Activated CD4-positive, alpha-beta memory T cell treated with anti-CD3 and anti-CD28 coated beads for 36 hours (primary cell): ENCODE measurements at regions not wholly inside any gene's neighbourhood (a gene's known extent, or its start where the extent isn't known, plus 50 kb on each side); places are given as distances from the start of the nearest gene placed in this dataset.

Experiments used
- CTCF ChIA-PET: fragments of 350-600 bp; sonication (Branson Sonifier 250); formaldehyde crosslinking; loops from one replicate; lab custom pipeline; 2021; ENCODE audit warnings: antibody characterized with exemption, inconsistent platforms; lab: Charles Lee
- POLR2A ChIA-PET: fragments of 350-600 bp; sonication (Branson Sonifier 250); formaldehyde crosslinking; loops from one replicate; lab custom pipeline; 2021; ENCODE audit warnings: antibody characterized with exemption; lab: Charles Lee
- DNase-seq: peaks from one replicate; pipeline ENCODE4 v3.0.0-alpha.2; 2020
- H3K27ac Mint-ChIP-seq: one replicate; pipeline ENCODE4 v1.8.0; 2021; ENCODE audit warnings: mixed read lengths
- H3K27me3 Mint-ChIP-seq: one replicate; pipeline ENCODE4 v1.8.0; 2021; ENCODE audit warnings: mixed read lengths
- H3K36me3 Mint-ChIP-seq: one replicate; pipeline ENCODE4 v1.8.0; 2021; ENCODE audit warnings: mixed read lengths
- H3K4me1 Mint-ChIP-seq: one replicate; pipeline ENCODE4 v1.8.0; 2021; ENCODE audit warnings: low read depth, mixed read lengths
- H3K4me3 Mint-ChIP-seq: one replicate; pipeline ENCODE4 v1.8.0; 2021; ENCODE audit warnings: mild to moderate bottlenecking, mixed read lengths
- H3K9me3 Mint-ChIP-seq: one replicate; pipeline ENCODE4 v1.8.0; 2021; ENCODE audit warnings: mixed read lengths
- intact Hi-C: fragments of 100-400 bp; cut with micrococcal nuclease; formaldehyde crosslinking; loops from one replicate; pipeline ENCODE4 v1.15.1; 2023

DNA sequence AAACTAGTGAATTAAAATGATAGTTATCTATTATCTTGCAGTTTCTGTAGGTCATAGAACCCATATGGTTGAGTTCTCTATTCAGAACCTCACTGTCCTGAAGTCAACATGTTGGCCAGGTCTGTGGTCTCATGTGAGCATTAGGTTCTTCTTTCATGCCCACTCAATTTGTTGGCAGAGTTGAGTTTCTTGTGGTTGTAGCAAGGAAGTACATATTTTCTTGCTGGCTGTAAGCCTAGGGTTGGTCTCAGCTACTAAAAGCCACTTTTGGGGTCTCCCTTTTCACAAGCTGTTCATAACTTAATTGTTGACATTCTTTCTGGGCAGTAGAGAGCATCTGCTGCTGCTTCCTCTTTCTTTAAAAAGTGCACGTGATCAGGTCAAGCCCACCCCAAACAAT is 1165.1 kb upstream of the NCAM2 start:
- POLR2A ChIA-PET = no interaction called here
- intact Hi-C loops = no loop called here
- CTCF ChIA-PET = no interaction called here
- H3K9me3 Mint-ChIP-seq = peaks cover 14% of the 10 kb centered on the region
- H3K4me3 Mint-ChIP-seq = no peak overlapping the region
- H3K27me3 Mint-ChIP-seq = no peaks in the 10 kb centered on the region
- no peaks in the 10 kb centered on the region for H3K4me1 Mint-ChIP-seq
- no peak for DNase-seq
- no peaks in the 10 kb centered on the region for H3K36me3 Mint-ChIP-seq
- no peak overlapping the region for H3K27ac Mint-ChIP-seq

DNA sequence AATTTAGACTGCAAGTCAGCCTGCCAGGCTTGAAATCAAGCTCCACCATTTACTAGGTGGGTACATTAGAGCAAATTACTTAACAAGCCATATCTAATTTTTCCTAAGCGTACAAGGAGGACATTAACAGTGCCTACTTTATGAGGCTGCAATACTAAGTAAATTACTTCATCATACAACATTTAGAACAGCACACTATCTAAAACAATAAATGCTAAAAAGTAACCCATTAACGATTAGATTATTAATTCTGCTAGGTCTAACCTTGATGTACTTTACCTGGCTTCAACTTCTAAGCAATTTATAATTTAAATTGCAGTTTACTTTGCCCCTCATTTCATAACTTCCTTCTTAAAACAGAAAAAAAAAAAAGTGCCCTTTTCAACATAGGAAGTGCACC is 1155.6 kb upstream of the NCAM2 start:
- Mint-ChIP-seq H3K36me3 (no peaks in the 10 kb centered on the region), H3K4me3 (no peak overlapping the region), H3K9me3 (peaks cover 9% of the 10 kb centered on the region), H3K4me1 (no peaks in the 10 kb centered on the region), H3K27me3 (no peaks in the 10 kb centered on the region), H3K27ac (no peak overlapping the region)
- intact Hi-C loops = no loop called here
- ChIA-PET CTCF (no interaction called here), POLR2A (no interaction called here)
- DNase-seq = no peak

DNA sequence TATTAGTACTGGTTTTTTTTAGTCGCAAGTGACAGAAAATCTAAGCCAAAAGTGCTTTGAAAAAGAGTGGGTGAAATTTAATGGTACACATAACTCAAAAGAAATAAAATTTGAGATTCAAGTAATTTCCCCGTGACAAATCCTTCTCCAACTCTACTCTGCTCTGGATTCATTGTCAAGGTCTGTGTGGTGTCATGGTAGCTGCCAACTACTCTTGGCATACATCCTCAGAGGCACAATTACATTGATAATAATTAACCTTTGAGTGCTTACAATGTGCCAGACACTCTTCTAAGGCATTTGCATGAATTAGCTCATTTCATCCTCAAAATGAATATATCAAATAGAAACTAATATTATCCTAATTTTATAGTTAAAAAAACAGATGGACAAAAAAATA is 1153.9 kb upstream of the NCAM2 start:
- no peaks in the 10 kb centered on the region for H3K27me3 Mint-ChIP-seq
- no peaks in the 10 kb centered on the region for H3K36me3 Mint-ChIP-seq
- H3K9me3 Mint-ChIP-seq = peaks cover 5% of the 10 kb centered on the region
- H3K4me3 Mint-ChIP-seq = no peak overlapping the region
- intact Hi-C loops = no loop called here
- ChIA-PET CTCF (no interaction called here), POLR2A (no interaction called here)
- H3K27ac Mint-ChIP-seq = no peak overlapping the region
- H3K4me1 Mint-ChIP-seq = no peaks in the 10 kb centered on the region
- DNase-seq = no peak

DNA sequence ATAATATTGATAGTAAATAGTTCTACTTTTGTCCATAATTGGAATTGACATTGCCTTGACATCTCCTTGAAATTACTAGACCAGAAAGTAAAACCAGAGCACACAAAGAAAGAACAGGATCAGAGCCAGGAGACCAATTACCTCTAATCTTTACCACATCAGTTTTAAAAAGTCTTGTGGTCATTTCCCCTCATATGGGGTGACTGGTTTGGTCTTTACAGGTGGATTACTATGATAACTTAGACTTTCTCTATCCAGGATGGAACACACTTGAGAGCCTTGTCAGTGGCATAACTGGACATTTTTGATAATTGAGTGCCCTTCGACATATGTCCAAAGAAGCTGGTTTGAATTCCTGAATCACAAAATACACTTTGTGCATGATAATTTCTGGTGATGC is 1148.1 kb upstream of the NCAM2 start:
- ChIA-PET POLR2A (no interaction called here), CTCF (no interaction called here)
- Mint-ChIP-seq H3K4me3 (no peak overlapping the region), H3K27ac (no peak overlapping the region), H3K27me3 (no peaks in the 10 kb centered on the region), H3K9me3 (peaks cover 8% of the 10 kb centered on the region), H3K36me3 (peaks cover 2% of the 10 kb centered on the region), H3K4me1 (no peaks in the 10 kb centered on the region)
- no peak for DNase-seq
- intact Hi-C loops = no loop called here

DNA sequence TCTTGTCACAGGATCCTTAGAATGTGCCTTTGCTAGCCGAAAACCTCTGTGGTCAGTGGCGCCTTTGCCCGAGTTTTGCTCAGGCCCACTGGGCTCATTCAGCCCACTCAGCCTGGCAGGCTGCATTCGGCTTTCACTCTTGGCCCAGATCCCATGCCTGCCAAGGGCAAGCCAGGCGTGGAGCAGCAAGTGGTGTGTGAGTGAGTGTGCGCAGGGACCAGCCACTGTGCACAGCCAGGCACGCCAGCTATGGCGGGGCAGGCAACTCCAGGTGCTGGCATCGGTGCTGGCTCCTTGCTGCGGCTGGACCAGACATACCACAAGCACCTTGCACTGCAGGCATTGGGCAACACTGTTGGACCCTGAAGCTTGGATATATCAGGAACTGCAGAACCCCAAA is 1145.1 kb upstream of the NCAM2 start:
- Mint-ChIP-seq H3K4me3 (no peak overlapping the region), H3K4me1 (no peaks in the 10 kb centered on the region), H3K36me3 (peaks cover 2% of the 10 kb centered on the region), H3K27ac (no peak overlapping the region), H3K27me3 (no peaks in the 10 kb centered on the region), H3K9me3 (peaks cover 8% of the 10 kb centered on the region)
- intact Hi-C loops = no loop called here
- DNase-seq = no peak
- POLR2A ChIA-PET = no interaction called here
- CTCF ChIA-PET = no interaction called here

DNA sequence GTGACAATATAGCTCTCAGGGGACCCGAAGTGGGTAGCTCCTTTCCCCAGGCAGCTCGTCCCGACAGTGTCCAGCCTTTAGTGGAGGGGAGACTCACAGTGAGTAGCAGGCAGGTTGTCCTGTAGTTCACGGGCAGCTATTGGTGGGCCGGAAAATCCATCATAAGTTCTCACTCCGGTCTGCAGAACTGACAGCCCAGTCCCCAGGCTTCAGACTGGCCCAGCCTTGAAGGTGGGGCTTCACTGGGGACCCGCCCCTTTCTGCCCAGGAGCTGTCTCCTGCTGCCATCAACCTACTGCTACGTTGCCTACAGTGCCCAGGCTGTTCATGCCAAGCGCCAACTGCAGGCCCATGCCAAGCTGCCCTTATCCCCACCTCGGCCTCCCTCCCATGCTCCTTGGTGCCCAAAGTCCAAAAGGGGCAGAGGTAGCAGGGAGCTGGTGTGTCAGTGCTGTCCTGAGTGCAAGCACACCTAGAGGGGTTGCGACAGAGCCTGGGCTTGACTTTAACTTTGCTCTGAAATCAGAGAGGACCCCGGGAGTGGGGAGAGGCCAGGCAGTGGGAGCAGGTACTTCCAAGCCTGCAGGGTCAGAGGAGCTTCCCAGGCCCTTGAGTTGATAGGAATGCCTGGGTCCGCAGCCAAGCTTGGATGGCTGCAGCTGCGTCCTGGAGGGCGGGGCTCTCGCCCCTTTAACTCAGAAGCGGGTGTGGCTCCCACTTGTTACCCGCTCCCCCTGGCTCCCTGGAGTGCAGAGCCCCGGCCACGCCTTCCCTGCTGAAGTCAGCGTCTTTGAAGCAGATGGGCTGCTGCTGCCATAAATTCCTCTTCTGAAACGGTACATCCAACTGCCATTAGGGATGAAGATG is 1144.3 kb upstream of the NCAM2 start:
- Mint-ChIP-seq H3K27ac (no peak overlapping the region), H3K4me1 (no peaks in the 10 kb centered on the region), H3K27me3 (no peaks in the 10 kb centered on the region), H3K9me3 (peaks cover 8% of the 10 kb centered on the region), H3K36me3 (peaks cover 2% of the 10 kb centered on the region), H3K4me3 (no peak overlapping the region)
- ChIA-PET CTCF (no interaction called here), POLR2A (no interaction called here)
- intact Hi-C loops = no loop called here
- DNase-seq = no peak

DNA sequence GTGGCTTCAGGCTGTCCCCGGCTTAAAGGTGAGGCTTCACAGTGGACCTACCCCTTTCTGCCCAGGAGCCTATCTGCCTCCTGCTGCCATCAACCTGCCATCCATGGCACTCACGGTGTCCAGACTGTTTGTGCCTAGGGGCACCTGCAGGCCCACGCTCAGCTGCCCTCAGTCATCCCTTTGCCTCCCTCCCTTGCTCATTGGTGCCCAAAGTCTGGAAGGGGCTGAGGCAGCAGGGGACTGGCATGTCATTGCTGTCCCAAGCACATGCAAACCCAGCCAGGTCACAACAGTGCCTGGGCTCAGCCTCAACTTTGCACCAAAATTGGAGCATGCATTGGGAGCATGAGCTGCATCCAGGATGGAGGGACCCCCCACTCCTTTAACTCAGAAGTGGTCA is 1142.7 kb upstream of the NCAM2 start:
- ChIA-PET CTCF (no interaction called here), POLR2A (no interaction called here)

DNA sequence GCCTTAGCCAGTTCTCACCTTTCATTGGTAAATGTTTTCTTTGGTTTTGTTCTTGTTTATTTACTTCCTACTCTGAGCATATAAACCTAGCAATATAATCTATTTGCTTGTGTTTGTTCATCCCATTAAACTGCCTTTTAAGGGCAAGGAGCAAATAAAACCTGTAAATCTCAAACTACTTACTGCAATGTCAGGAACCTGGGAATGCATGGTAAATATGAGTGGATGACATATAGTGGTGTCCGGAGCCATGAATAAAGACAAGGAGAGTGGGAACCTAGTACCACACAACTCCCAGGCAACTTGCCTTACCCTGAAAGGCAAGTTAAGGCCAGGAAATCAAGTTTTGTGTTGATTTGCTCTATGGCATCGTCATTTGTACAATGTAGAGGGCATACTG is 1133.7 kb upstream of the NCAM2 start:
- no peak overlapping the region for H3K4me3 Mint-ChIP-seq
- H3K4me1 Mint-ChIP-seq = no peaks in the 10 kb centered on the region
- H3K27me3 Mint-ChIP-seq = no peaks in the 10 kb centered on the region
- peaks cover 6% of the 10 kb centered on the region for H3K9me3 Mint-ChIP-seq
- no peaks in the 10 kb centered on the region for H3K36me3 Mint-ChIP-seq
- CTCF ChIA-PET = no interaction called here
- no peak for DNase-seq
- POLR2A ChIA-PET = no interaction called here
- no peak overlapping the region for H3K27ac Mint-ChIP-seq
- intact Hi-C loops = no loop called here

More for the DNA sequence above, 1142.7 kb upstream of the NCAM2 start:
- H3K27me3 Mint-ChIP-seq = no peaks in the 10 kb centered on the region
- H3K27ac Mint-ChIP-seq = no peak overlapping the region
- peaks cover 2% of the 10 kb centered on the region for H3K36me3 Mint-ChIP-seq
- DNase-seq = no peak
- H3K4me3 Mint-ChIP-seq = no peak overlapping the region
- intact Hi-C loops = no loop called here
- H3K9me3 Mint-ChIP-seq = peaks cover 6% of the 10 kb centered on the region
- no peaks in the 10 kb centered on the region for H3K4me1 Mint-ChIP-seq

DNA sequence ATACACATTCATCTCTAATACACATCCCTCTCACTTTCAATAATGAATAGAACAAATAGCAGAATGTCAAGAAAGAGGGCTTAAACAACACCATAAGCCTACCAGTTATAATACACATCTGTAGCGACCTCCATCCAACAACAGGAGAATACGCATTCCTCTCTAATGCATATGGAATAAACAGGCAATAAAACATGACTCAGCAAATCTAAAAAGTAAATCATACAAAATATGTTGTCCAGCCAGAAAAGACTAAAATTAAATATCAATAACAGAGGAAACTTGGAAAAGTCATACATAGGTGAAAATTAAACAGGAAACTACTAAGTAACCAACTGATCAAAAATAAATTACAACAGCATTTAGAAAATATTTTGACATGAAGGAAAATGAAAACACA is 1127.5 kb upstream of the NCAM2 start:
- DNase-seq = no peak
- ChIA-PET POLR2A (no interaction called here), CTCF (no interaction called here)
- Mint-ChIP-seq H3K27me3 (no peaks in the 10 kb centered on the region), H3K4me3 (no peak overlapping the region), H3K9me3 (peaks cover 12% of the 10 kb centered on the region), H3K4me1 (no peaks in the 10 kb centered on the region), H3K36me3 (no peaks in the 10 kb centered on the region), H3K27ac (no peak overlapping the region)
- intact Hi-C loops = no loop called here

DNA sequence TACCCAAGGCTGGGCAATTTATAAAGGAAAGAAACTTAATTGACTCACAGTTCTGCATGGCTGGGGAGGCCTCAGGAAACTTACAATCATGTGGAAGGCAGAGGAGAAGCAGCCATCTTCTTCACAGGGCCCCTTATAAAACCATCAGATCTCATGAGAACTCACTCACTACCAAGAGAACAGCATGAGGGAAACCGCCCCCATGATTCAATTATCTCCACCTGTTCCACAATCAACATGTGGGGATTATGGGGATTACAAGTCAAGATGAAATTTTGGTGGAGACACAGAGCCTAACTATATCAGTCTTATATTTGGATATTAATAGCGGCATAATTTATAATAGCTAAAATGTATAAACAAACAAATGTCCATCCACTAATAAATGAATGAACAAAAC is 1123.7 kb upstream of the NCAM2 start:
- POLR2A ChIA-PET = no interaction called here
- Mint-ChIP-seq H3K36me3 (no peaks in the 10 kb centered on the region), H3K4me1 (no peaks in the 10 kb centered on the region), H3K27me3 (no peaks in the 10 kb centered on the region), H3K27ac (no peak overlapping the region), H3K4me3 (no peak overlapping the region), H3K9me3 (peaks cover 25% of the 10 kb centered on the region)
- CTCF ChIA-PET = no interaction called here
- DNase-seq = no peak
- intact Hi-C loops = no loop called here

DNA sequence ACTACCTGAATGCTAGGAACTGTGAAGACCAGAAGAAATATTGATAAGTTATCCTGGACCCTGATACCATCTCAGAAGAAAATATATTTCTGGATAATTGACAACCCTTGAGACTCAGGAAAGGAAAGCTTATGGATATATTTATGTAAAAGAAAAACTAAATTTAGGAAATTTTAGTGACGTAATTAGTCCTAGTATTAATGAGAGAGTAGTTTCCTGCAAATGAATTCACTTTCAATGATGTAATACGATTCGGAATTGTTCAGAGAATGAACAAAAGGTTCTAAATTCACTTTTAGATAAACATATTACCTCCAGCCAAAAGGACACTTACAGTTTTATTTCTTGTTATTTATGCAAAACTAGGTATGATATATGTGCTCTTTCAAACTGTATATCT is 1120.1 kb upstream of the NCAM2 start:
- no peaks in the 10 kb centered on the region for H3K4me1 Mint-ChIP-seq
- H3K27ac Mint-ChIP-seq = no peak overlapping the region
- CTCF ChIA-PET = no interaction called here
- H3K4me3 Mint-ChIP-seq = no peak overlapping the region
- no peaks in the 10 kb centered on the region for H3K36me3 Mint-ChIP-seq
- intact Hi-C loops = no loop called here
- H3K27me3 Mint-ChIP-seq = no peaks in the 10 kb centered on the region
- POLR2A ChIA-PET = no interaction called here
- peaks cover 30% of the 10 kb centered on the region for H3K9me3 Mint-ChIP-seq
- no peak for DNase-seq

DNA sequence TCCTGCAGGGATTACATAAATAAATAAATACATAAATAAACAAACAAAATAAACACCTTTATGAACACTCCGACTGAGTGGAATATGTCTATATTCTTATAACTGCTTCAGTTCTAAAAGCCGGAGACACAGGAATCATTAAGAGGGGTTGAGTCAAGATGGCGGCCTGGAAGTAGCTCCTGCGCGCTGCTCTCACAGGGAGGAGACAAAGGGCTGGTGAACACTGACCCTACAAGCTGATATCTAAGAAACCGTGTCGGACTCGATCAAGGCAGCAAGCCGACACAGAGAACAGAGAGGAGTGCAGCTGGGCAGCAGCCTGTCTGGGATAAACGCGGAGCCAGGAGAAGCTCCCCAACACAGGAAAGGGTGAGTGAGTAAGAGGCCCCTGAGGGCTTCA is 1098.6 kb upstream of the NCAM2 start:
- Mint-ChIP-seq H3K36me3 (no peaks in the 10 kb centered on the region), H3K4me3 (no peak overlapping the region), H3K27ac (no peak overlapping the region), H3K9me3 (peaks cover 28% of the 10 kb centered on the region), H3K4me1 (no peaks in the 10 kb centered on the region), H3K27me3 (no peaks in the 10 kb centered on the region)
- POLR2A ChIA-PET = no interaction called here
- no peak for DNase-seq
- intact Hi-C loops = no loop called here
- CTCF ChIA-PET = no interaction called here

DNA sequence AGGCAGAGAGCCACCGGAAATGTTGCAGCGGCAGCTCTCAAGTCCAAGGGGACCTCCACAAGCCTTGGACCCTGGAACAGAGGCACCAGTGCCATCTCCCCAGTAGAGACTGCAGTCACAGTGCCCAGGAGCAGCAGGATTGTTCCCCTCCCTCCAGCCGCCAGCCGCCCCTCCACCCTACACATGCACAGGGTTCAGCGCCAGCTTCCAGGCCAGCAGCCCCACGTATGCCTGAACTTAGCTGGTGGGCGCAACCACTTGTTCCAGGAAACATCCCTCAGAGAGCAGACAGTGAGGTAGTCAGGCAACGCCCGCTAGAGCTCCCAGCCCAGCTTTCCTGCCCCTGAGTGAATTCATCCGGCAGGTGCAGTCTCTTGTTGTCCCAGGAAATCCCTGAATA is 1098.1 kb upstream of the NCAM2 start:
- H3K4me1 Mint-ChIP-seq = no peaks in the 10 kb centered on the region
- ChIA-PET CTCF (no interaction called here), POLR2A (no interaction called here)
- peaks cover 28% of the 10 kb centered on the region for H3K9me3 Mint-ChIP-seq
- no peak for DNase-seq
- H3K27ac Mint-ChIP-seq = no peak overlapping the region
- intact Hi-C loops = no loop called here
- H3K4me3 Mint-ChIP-seq = no peak overlapping the region
- H3K36me3 Mint-ChIP-seq = no peaks in the 10 kb centered on the region
- H3K27me3 Mint-ChIP-seq = no peaks in the 10 kb centered on the region
